PC-9 (cell line): ENCODE measurements at regions not wholly inside any gene's neighbourhood (a gene's known extent, or its start where the extent isn't known, plus 50 kb on each side); places are given as distances from the start of the nearest gene placed in this dataset.

Experiments
- BruUV-seq: library from RNA; stranded (reverse); fragments of 400-500 nt; replicated peaks from 2 replicates; lab custom pipeline; 2021; lab: Mats Ljungman, UMichigan
- CTCF ChIA-PET: fragments of 300-600 bp; sonication (Branson Sonifier 250); formaldehyde crosslinking; loops from one replicate; lab custom pipeline; 2022; ENCODE audit warnings: antibody characterized with exemption; lab: Charles Lee
- POLR2A ChIA-PET: fragments of 300-600 bp; sonication (Branson Sonifier 250); formaldehyde crosslinking; loops from one replicate; lab custom pipeline; 2022; ENCODE audit warnings: antibody characterized with exemption; ENCODE audit not compliant: unreplicated experiment; lab: Charles Lee
- DNase-seq, 2 experiments: peaks; one replicate each; pipeline versions ENCODE4 v3.0.0 to v3.0.0-alpha.2; 2015 to 2022; ENCODE audit warnings: mixed read lengths in 1 of 2
- H2AFZ ChIP-seq: fragments of 200-600 bp; sonication (generic); 2 replicates; pipeline ENCODE4 v1.8.1; 2017; ENCODE audit warnings: antibody characterized with exemption
- H3F3A ChIP-seq: fragments of 200-600 bp; sonication (generic); 2 replicates; pipeline ENCODE4 v1.8.1; 2017; ENCODE audit warnings: antibody characterized with exemption, mild to moderate bottlenecking, low read depth; ENCODE audit not compliant: insufficient read depth
- H3K27ac ChIP-seq: fragments of 200-600 bp; sonication (generic); 2 replicates; pipeline ENCODE4 v1.6.1; 2016; ENCODE audit warnings: mixed run types
- H3K27me3 ChIP-seq: fragments of 200-600 bp; sonication (generic); 2 replicates; pipeline ENCODE4 v1.6.1; 2016; ENCODE audit warnings: low read depth, mixed run types; ENCODE audit not compliant: insufficient read depth
- H3K36me3 ChIP-seq: fragments of 200-600 bp; sonication (generic); 2 replicates; pipeline ENCODE4 v1.6.1; 2016; ENCODE audit warnings: low read depth, mixed run types
- H3K4me1 ChIP-seq: fragments of 200-600 bp; sonication (generic); replicated peaks from 2 replicates; pipeline ENCODE4 v1.6.1; 2016; ENCODE audit warnings: mixed run types; ENCODE audit not compliant: insufficient read depth
- H3K4me2 ChIP-seq: fragments of 200-600 bp; sonication (generic); 2 replicates; pipeline ENCODE4 v1.6.1; 2017; ENCODE audit warnings: mixed run types
- H3K4me3 ChIP-seq: fragments of 200-600 bp; sonication (generic); 2 replicates; pipeline ENCODE4 v1.6.1; 2016; ENCODE audit warnings: mixed run types
- H3K79me2 ChIP-seq: fragments of 200-600 bp; sonication (generic); 2 replicates; pipeline ENCODE4 v1.6.1; 2017; ENCODE audit warnings: low read depth, mixed run types
- H3K9me2 ChIP-seq: fragments of 200-600 bp; sonication (generic); 2 replicates; pipeline ENCODE4 v1.8.1; 2017; ENCODE audit warnings: mild to moderate bottlenecking; ENCODE audit not compliant: insufficient read depth
- H3K9me3 ChIP-seq: fragments of 200-600 bp; sonication (generic); 2 replicates; pipeline ENCODE4 v1.8.1; 2016; ENCODE audit warnings: low read depth; ENCODE audit not compliant: insufficient read depth
- H4K20me1 ChIP-seq: fragments of 200-600 bp; sonication (generic); 2 replicates; pipeline ENCODE4 v1.8.1; 2017; ENCODE audit not compliant: insufficient read depth
- EZH2 ChIP-seq: fragments of 200-600 bp; sonication (generic); IDR thresholded peaks from 2 replicates; pipeline ENCODE4 v1.8.0; 2017; ENCODE audit warnings: antibody characterized with exemption, low read depth
- intact Hi-C: fragments of 100-400 bp; cut with micrococcal nuclease; formaldehyde crosslinking; loops from one replicate; pipeline ENCODE4 v1.10.0; 2022; ENCODE audit not compliant: unreplicated experiment
- TF ChIP-seq, protein P1 (sequence below): fragments of 200-600 bp; sonication (generic); conservative IDR thresholded peaks from 2 replicates; pipeline ENCODE4 v1.6.1; 2017; ENCODE audit warnings: mixed run types, antibody characterized with exemption, mild to moderate bottlenecking, moderate library complexity

DNA sequence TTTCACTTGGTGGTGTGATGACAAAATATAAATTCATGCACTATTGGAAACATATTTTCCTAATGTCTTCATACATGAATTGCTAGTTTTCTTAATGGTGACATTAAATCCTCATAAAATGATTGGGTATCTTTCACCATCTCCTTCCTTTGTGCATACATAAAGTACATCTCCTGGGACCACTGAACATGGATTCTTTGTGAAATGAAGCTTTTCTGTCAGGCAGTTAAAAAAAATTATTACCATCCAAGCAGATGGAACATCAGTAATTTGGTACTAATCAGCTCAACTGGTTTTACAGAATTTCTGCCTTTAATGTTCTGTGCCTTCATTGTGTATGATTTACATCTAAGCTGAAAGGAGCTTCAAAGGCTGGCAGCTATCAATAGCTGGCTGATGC lies 891.7 kb upstream of the SLC10A2 start:
- no TSS peak for BruUV-seq
- intact Hi-C loops, result no loop called here
- no peaks in the 10 kb centered on the region for H3K4me1 ChIP-seq
- no peaks in the 10 kb centered on the region for H3K27me3 ChIP-seq
- H2AFZ ChIP-seq, result no peak overlapping the region
- POLR2A ChIA-PET, result no interaction called here
- no peaks in the 10 kb centered on the region; the same call in 1 of the 2 replicates for H3K9me3 ChIP-seq
- no peaks in the 10 kb centered on the region for H3K9me2 ChIP-seq
- no peaks in the 10 kb centered on the region for H3K36me3 ChIP-seq
- TF ChIP-seq, protein P1, sequence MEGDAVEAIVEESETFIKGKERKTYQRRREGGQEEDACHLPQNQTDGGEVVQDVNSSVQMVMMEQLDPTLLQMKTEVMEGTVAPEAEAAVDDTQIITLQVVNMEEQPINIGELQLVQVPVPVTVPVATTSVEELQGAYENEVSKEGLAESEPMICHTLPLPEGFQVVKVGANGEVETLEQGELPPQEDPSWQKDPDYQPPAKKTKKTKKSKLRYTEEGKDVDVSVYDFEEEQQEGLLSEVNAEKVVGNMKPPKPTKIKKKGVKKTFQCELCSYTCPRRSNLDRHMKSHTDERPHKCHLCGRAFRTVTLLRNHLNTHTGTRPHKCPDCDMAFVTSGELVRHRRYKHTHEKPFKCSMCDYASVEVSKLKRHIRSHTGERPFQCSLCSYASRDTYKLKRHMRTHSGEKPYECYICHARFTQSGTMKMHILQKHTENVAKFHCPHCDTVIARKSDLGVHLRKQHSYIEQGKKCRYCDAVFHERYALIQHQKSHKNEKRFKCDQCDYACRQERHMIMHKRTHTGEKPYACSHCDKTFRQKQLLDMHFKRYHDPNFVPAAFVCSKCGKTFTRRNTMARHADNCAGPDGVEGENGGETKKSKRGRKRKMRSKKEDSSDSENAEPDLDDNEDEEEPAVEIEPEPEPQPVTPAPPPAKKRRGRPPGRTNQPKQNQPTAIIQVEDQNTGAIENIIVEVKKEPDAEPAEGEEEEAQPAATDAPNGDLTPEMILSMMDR, result no peak
- no peak for TF ChIP-seq EZH2
- DNase-seq, result no peak
- no peak overlapping the region for H3K27ac ChIP-seq
- no peaks in the 10 kb centered on the region for H4K20me1 ChIP-seq
- H3F3A ChIP-seq, result no peaks in the 10 kb centered on the region
- no peak overlapping the region for H3K4me3 ChIP-seq
- CTCF ChIA-PET, result no interaction called here
- H3K4me2 ChIP-seq, result no peak overlapping the region
- no peaks in the 10 kb centered on the region for H3K79me2 ChIP-seq

DNA sequence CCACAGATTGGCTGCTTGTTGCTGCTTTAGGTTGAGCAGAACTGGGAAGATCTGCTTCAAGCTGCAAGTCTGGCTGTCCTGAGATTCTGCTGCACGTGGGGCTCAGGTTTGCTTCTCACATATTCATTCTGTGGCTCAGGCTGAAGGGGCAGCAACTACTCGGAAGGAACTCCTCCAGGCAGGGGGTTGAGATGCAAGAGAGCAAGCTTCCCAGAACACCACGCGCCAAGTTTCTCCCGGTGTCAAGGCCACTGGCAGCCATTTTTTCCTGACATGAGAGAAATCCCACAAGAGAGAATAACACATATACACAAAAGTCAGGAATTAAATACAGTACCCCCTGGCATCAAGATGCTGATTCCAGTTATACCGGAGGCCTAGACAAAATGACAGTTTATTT lies 887.6 kb upstream of the SLC10A2 start:
- no peaks in the 10 kb centered on the region for H3F3A ChIP-seq
- no peaks in the 10 kb centered on the region; the same call in 1 of the 2 replicates for H3K9me3 ChIP-seq
- H2AFZ ChIP-seq, result peak overlapping the region; percentile 58
- no peaks in the 10 kb centered on the region for H3K9me2 ChIP-seq
- H3K4me3 ChIP-seq, result no peak overlapping the region
- no TSS peak for BruUV-seq
- H3K27me3 ChIP-seq, result no peaks in the 10 kb centered on the region
- TF ChIP-seq, protein P1, result no peak
- no peak overlapping the region for H3K27ac ChIP-seq
- H3K79me2 ChIP-seq, result no peaks in the 10 kb centered on the region
- ChIA-PET POLR2A (no interaction called here), CTCF (no interaction called here)
- intact Hi-C loops, result no loop called here
- H3K4me2 ChIP-seq, result no peak overlapping the region
- no peaks in the 10 kb centered on the region for H3K4me1 ChIP-seq
- no peaks in the 10 kb centered on the region for H4K20me1 ChIP-seq
- no peak for DNase-seq
- H3K36me3 ChIP-seq, result no peaks in the 10 kb centered on the region

DNA sequence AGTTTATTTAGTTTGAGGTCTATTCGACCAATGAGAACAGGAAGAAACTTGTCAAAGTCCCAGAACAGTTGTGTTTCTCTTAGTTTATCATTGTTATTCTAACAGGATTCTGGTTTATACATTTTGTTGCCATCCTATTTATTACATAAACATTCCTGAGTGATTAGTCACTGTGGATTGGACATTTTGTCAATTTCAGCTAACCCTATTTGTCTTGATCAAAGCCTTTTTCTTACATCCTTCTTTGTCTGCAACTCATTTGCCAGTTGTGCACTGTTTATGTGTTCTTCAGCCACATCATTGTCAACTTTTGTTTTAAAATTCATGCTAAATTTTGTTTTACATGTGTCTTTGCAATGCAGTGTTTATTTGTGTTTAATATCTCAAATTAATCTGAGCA lies 886.0 kb upstream of the SLC10A2 start:
- CTCF ChIA-PET, result no interaction called here
- no peaks in the 10 kb centered on the region for H4K20me1 ChIP-seq
- no peaks in the 10 kb centered on the region for H3K27me3 ChIP-seq
- H3K9me2 ChIP-seq, result no peaks in the 10 kb centered on the region
- H3K4me2 ChIP-seq, result no peak overlapping the region
- no peak for DNase-seq
- H3K36me3 ChIP-seq, result no peaks in the 10 kb centered on the region
- H2AFZ ChIP-seq, result no peak overlapping the region
- BruUV-seq, result no TSS peak
- H3K4me3 ChIP-seq, result no peak overlapping the region
- H3K79me2 ChIP-seq, result no peaks in the 10 kb centered on the region
- no peaks in the 10 kb centered on the region for H3F3A ChIP-seq
- H3K9me3 ChIP-seq, result no peaks in the 10 kb centered on the region; the same call in 1 of the 2 replicates
- POLR2A ChIA-PET, result interaction anchor here (0.6 kb wide), 1 partner anchor 852 kb away, joined by 6 read pairs; no protein-coding TSS in a partner anchor
- no peak for TF ChIP-seq EZH2
- TF ChIP-seq, protein P1, result no peak
- H3K4me1 ChIP-seq, result no peaks in the 10 kb centered on the region
- H3K27ac ChIP-seq, result no peak overlapping the region
- intact Hi-C loops, result no loop called here
